ENCODE measurements at regions not wholly inside any gene's neighbourhood (a gene's known extent, or its start where the extent isn't known, plus 50 kb on each side); places are given as distances from the start of the nearest gene placed in this dataset.

- no peaks in the 10 kb centered on the region for H3K36me3 ChIP-seq
- 49 to 64% (median 58%) methylated on average over 2 of the region's 2 CpGs for WGBS, 5 donors
- no peaks in the 10 kb centered on the region for H3K4me1 ChIP-seq
- no peaks in the 10 kb centered on the region for H3K9me3 ChIP-seq
- no peaks in the 10 kb centered on the region for H3K27me3 ChIP-seq
- no peak for DNase-seq
- H3K27ac ChIP-seq = no peak overlapping the region
- no peak for TF ChIP-seq CTCF (IDR thresholded peaks at IDR 0.05)
- no peak for TF ChIP-seq EP300 (IDR thresholded peaks at IDR 0.05)
- intact Hi-C loops (cut with DNase I; ENCODE audit: low total_unique reads) = no loop called here
- H3K4me3 ChIP-seq = no peak overlapping the region
Measured at GRCh38 chr3:18239674-18240073, 185.5 kb downstream of the SATB1 start.

- TF ChIP-seq POLR2A (IDR thresholded peaks at IDR 0.05) = no peak
- no peak for TF ChIP-seq POLR2AphosphoS5 (IDR thresholded peaks at IDR 0.05)
- no peak for TF ChIP-seq EP300 (IDR thresholded peaks at IDR 0.05)
- no peak for TF ChIP-seq CTCF (IDR thresholded peaks at IDR 0.05)
- WGBS, 5 donors = 53 to 73% (median 61%) methylated on average over 3 of the region's 3 CpGs
- no peak for DNase-seq
- no peaks in the 10 kb centered on the region for H3K27me3 ChIP-seq
- H3K27ac ChIP-seq = no peak overlapping the region
- intact Hi-C loops (cut with DNase I; ENCODE audit: low total_unique reads) = no loop called here
- no peaks in the 10 kb centered on the region for H3K9me3 ChIP-seq
- no peaks in the 10 kb centered on the region for H3K4me1 ChIP-seq
- H3K36me3 ChIP-seq = no peaks in the 10 kb centered on the region
- H3K4me3 ChIP-seq = no peak overlapping the region
Measured at GRCh38 chr3:18238746-18239331, 186.3 kb downstream of the SATB1 start.

GRCh38 chr3:18238332-18238731, 186.8 kb downstream of the SATB1 start:
- 68 to 81% (median 70%) methylated on average over 2 of the region's 2 CpGs for WGBS, 5 donors
- Histone ChIP-seq H3K9me3 (no peaks in the 10 kb centered on the region), H3K4me3 (no peak overlapping the region), H3K4me1 (no peaks in the 10 kb centered on the region), H3K36me3 (no peaks in the 10 kb centered on the region), H3K27me3 (no peaks in the 10 kb centered on the region), H3K27ac (no peak overlapping the region)
- TF ChIP-seq EP300 (IDR thresholded peaks at IDR 0.05) = no peak
- TF ChIP-seq CTCF (IDR thresholded peaks at IDR 0.05) = no peak
- TF ChIP-seq POLR2A (IDR thresholded peaks at IDR 0.05) = no peak
- no peak for TF ChIP-seq POLR2AphosphoS5 (IDR thresholded peaks at IDR 0.05)
- intact Hi-C loops (cut with DNase I; ENCODE audit: low total_unique reads) = no loop called here
- DNase-seq = no peak

GRCh38 chr3:18237251-18238005, 187.7 kb downstream of the SATB1 start:
- intact Hi-C loops (cut with DNase I; ENCODE audit: low total_unique reads) = no loop called here
- Histone ChIP-seq H3K27ac (no peak overlapping the region), H3K9me3 (no peaks in the 10 kb centered on the region), H3K4me1 (no peaks in the 10 kb centered on the region), H3K27me3 (no peaks in the 10 kb centered on the region), H3K36me3 (no peaks in the 10 kb centered on the region), H3K4me3 (no peak overlapping the region)
- no peak for TF ChIP-seq CTCF (IDR thresholded peaks at IDR 0.05)
- no peak for TF ChIP-seq EP300 (IDR thresholded peaks at IDR 0.05)
- 32 to 63% (median 48%) methylated on average over 5 of the region's 5 CpGs for WGBS, 5 donors
- DNase-seq = no peak

Measured in stomach (tissue), 8 donors.